PFSK-1 (cell line): ENCODE measurements at regions not wholly inside any gene's neighbourhood (a gene's known extent, or its start where the extent isn't known, plus 50 kb on each side); places are given as distances from the start of the nearest gene placed in this dataset.

Experiments used
- FOXP2 ChIP-seq: optimal IDR thresholded peaks from 2 replicates; pipeline ENCODE3; 2011; ENCODE audit warnings: borderline replicate concordance, control low read depth, inconsistent platforms; ENCODE audit not compliant: insufficient read depth; ENCODE audit errors: extremely low read length, extremely low read depth
- POLR2AphosphoS5 ChIP-seq: IDR thresholded peaks from 2 replicates; pipeline ENCODE4 v1.6.1; 2012; ENCODE audit warnings: low read depth, mild to moderate bottlenecking, control low read depth, low read length, moderate library complexity
- REST ChIP-seq, 2 experiments: IDR thresholded peaks; 2 replicates each; pipeline versions ENCODE4 v1.6.1 to v1.8.0; 2011 to 2012; ENCODE audit warnings: low read depth in 2 of 2, low read length in 2 of 2, control low read depth in 1 of 2, inconsistent platforms in 1 of 2, mild to moderate bottlenecking in 1 of 2, moderate library complexity in 1 of 2; ENCODE audit not compliant: insufficient read depth in 1 of 2
- SIN3A ChIP-seq: IDR thresholded peaks from 2 replicates; pipeline ENCODE4 v1.6.1; 2012; ENCODE audit warnings: mild to moderate bottlenecking, low read length, moderate library complexity, borderline replicate concordance; ENCODE audit not compliant: insufficient read depth
- TAF1 ChIP-seq: IDR thresholded peaks from 2 replicates; pipeline ENCODE4 v1.6.1; 2012; ENCODE audit warnings: low read length, control low read depth, borderline replicate concordance; ENCODE audit not compliant: insufficient read depth

- no peak for TF ChIP-seq FOXP2
- TF ChIP-seq REST (IDR thresholded peaks at IDR 0.05; ENCODE audit: insufficient read depth in 1 of 2, low read depth in 2 of 2, low read length in 2 of 2): no peak
- TF ChIP-seq TAF1: no peak
- no peak for TF ChIP-seq POLR2AphosphoS5
- TF ChIP-seq SIN3A: no peak
Observed at GRCh38 chr5:91632871-91633270, 249.8 kb upstream of the ARRDC3 start.

DNA sequence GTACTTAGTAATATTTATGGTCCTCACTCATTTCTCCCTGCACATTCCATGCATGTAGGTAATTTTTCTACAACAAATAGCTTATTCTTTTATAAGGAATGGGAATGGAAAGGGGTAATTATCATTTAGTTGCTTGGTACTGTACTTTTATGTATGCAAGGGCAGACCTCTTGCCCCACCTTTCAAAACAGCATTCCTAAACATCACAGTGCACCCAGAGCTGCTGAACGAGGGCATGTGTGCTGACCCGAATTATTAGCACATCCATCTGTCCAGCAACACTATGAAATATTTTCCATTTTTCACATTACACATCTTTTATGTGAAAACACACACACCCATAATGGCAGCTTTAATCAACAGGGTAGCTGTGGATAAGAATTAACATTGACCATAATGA is 228.6 kb upstream of the ARRDC3 start:
- TF ChIP-seq REST (IDR thresholded peaks at IDR 0.05; ENCODE audit: insufficient read depth in 1 of 2, low read depth in 2 of 2, low read length in 2 of 2) (no peak), FOXP2 (no peak), SIN3A (no peak), POLR2AphosphoS5 (no peak), TAF1 (no peak)

DNA sequence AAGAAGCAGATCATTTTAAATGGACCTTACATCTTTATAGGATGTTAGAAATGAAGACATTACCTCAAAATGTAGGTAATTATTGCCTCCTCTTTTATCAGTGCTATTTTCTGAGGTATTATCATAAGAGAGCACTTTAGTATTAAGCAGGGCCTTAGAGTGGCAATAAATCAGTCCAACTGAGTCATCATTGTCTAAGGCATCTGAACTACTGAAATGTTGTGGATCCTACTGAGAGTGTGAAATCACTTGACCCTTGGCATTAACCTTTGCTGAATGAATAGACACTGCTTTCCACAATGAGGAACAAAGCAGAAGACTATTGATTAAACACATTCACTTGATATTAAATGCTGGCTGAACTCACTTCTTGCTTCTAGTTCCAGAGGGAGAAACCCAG is 224.6 kb upstream of the ARRDC3 start:
- TF ChIP-seq SIN3A: no peak

DNA sequence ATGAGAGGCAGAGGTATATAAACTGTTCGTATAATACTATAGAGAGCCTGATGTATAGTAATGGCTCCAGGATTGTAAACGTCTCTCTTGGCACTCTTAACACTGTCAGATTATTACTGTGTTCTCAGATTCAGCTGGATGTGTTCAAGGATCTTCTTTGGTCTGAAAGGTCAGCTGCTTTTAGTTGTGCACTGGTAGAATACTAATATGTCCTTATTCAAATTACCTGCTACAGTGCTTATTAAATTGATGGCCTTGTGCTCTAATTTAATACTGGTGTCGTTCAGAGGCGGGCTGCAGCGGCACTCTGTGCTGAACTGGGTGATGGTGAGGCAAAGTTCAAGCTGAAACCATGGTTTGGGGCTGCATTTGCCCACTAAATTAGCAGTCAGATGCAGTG is 216.7 kb upstream of the ARRDC3 start:
- TF ChIP-seq SIN3A (no peak), REST (IDR thresholded peaks at IDR 0.05; ENCODE audit: insufficient read depth in 1 of 2, low read depth in 2 of 2, low read length in 2 of 2) (no peak), FOXP2 (no peak), TAF1 (no peak), POLR2AphosphoS5 (no peak)

- TF ChIP-seq SIN3A (no peak), FOXP2 (no peak), POLR2AphosphoS5 (no peak), REST (IDR thresholded peaks at IDR 0.05; ENCODE audit: insufficient read depth in 1 of 2, low read depth in 2 of 2, low read length in 2 of 2) (no peak), TAF1 (no peak)
Observed at GRCh38 chr5:91598216-91598615, 215.1 kb upstream of the ARRDC3 start.

DNA sequence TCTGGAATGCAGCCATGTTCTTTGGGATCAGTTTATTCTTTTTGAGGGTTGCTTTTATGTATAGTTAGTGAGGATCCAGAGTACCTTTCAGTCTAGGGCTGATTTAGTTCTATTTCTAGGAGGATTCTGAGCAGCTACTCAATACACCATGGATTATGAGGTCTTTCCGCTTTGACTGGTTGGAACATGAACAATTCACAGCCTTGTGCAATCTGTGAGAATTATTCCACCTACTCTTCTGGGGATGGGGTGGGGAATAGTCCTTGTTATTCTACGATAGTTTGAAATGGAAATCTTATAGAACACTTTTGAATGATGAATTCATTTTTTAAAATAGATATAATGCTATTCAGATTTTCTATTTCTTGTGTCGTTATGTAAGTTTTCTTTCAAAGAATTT is 212.3 kb upstream of the ARRDC3 start:
- TF ChIP-seq SIN3A (no peak), FOXP2 (no peak), POLR2AphosphoS5 (no peak), TAF1 (no peak), REST (IDR thresholded peaks at IDR 0.05; ENCODE audit: insufficient read depth in 1 of 2, low read depth in 2 of 2, low read length in 2 of 2) (no peak)
